GM12865 (cell line): ENCODE measurements at regions not wholly inside any gene's neighbourhood (a gene's known extent, or its start where the extent isn't known, plus 50 kb on each side); places are given as distances from the start of the nearest gene placed in this dataset.

Experiments
- DNase-seq: peaks from one replicate; pipeline ENCODE4 v3.0.0; 2010; ENCODE audit warnings: low read depth
- H3K4me3 ChIP-seq: 2 replicates; pipeline ENCODE4 v1.5.1; 2011; ENCODE audit warnings: mild to moderate bottlenecking, low read depth, low read length, control low read depth
- CTCF ChIP-seq: IDR thresholded peaks from 2 replicates; pipeline ENCODE4 v1.5.1; 2011; ENCODE audit warnings: low read length, control low read depth, low read depth, inconsistent platforms; ENCODE audit not compliant: insufficient read depth; ENCODE audit errors: missing control alignments

GRCh38 chr13:104461049-104461448 lies 1394.8 kb upstream of the SLC10A2 start:
- H3K4me3 ChIP-seq = no peak overlapping the region
- TF ChIP-seq CTCF = no peak
- no peak for DNase-seq

GRCh38 chr13:104460554-104460953 lies 1394.3 kb upstream of the SLC10A2 start:
- no peak for DNase-seq
- no peak overlapping the region for H3K4me3 ChIP-seq
- TF ChIP-seq CTCF = no peak

- no peak for DNase-seq
- TF ChIP-seq CTCF = no peak
- H3K4me3 ChIP-seq = no peak overlapping the region
Measured at GRCh38 chr13:104450006-104450405, 1383.8 kb upstream of the SLC10A2 start.

GRCh38 chr13:104447348-104447747 lies 1381.1 kb upstream of the SLC10A2 start:
- TF ChIP-seq CTCF = no peak
- no peak for DNase-seq
- no peak overlapping the region for H3K4me3 ChIP-seq

- no peak overlapping the region for H3K4me3 ChIP-seq
- TF ChIP-seq CTCF = no peak
- no peak for DNase-seq
Measured at GRCh38 chr13:104442536-104442935, 1376.3 kb upstream of the SLC10A2 start.

- H3K4me3 ChIP-seq = no peak overlapping the region
- TF ChIP-seq CTCF = no peak
- no peak for DNase-seq
Measured at GRCh38 chr13:104436555-104436954, 1370.3 kb upstream of the SLC10A2 start.

- no peak for DNase-seq
- H3K4me3 ChIP-seq = no peak overlapping the region
- TF ChIP-seq CTCF = no peak
Measured at GRCh38 chr13:104431895-104432294, 1365.7 kb upstream of the SLC10A2 start.
